GM23338 (cell line): ENCODE measurements at regions not wholly inside any gene's neighbourhood (a gene's known extent, or its start where the extent isn't known, plus 50 kb on each side); places are given as distances from the start of the nearest gene placed in this dataset.
A peak's percentile ranks its signal among the peaks of the same experiment; 100 is the strongest.
"Not testable (repeated sequence)": the region's sequence is repeated elsewhere in the genome, so short reads cannot be mapped to it uniquely, and the experiment has no call there.

Source experiments
- ATAC-seq: fragments of 200-7000 bp; cut with Tn5 transposase; 3 replicates; pipeline ENCODE4 v1.9.1; 2020
- DNase-seq: peaks from one replicate; pipeline ENCODE4 v3.0.0-alpha.2; 2015; ENCODE audit warnings: low spot score
- H2AFZ ChIP-seq: fragments of 200-600 bp; sonication (generic); 2 replicates; pipeline ENCODE4 v1.8.0; 2016; ENCODE audit warnings: antibody characterized with exemption, mild to moderate bottlenecking, moderate library complexity
- H3F3A ChIP-seq: fragments of 200-600 bp; sonication (generic); replicated peaks from 2 replicates; pipeline ENCODE4 v1.8.0; 2017; ENCODE audit warnings: antibody characterized with exemption, mixed run types, low read depth
- H3K27ac ChIP-seq: fragments of 200-600 bp; sonication (generic); 2 replicates; pipeline ENCODE4 v1.6.1; 2016; ENCODE audit warnings: low read depth
- H3K27me3 ChIP-seq: fragments of 200-600 bp; sonication (generic); 2 replicates; pipeline ENCODE4 v1.8.0; 2016; ENCODE audit warnings: mild to moderate bottlenecking, mixed run types, moderate library complexity; ENCODE audit not compliant: insufficient read depth
- H3K36me3 ChIP-seq: fragments of 200-600 bp; sonication (generic); 2 replicates; pipeline ENCODE4 v1.8.0; 2016; ENCODE audit warnings: mild to moderate bottlenecking; ENCODE audit not compliant: insufficient read depth
- H3K4me1 ChIP-seq: fragments of 200-600 bp; sonication (generic); 2 replicates; pipeline ENCODE4 v1.8.0; 2016; ENCODE audit warnings: mild to moderate bottlenecking, moderate library complexity; ENCODE audit not compliant: insufficient read depth
- H3K4me2 ChIP-seq: fragments of 200-600 bp; sonication (generic); 2 replicates; pipeline ENCODE4 v1.7.1; 2017; ENCODE audit warnings: mixed run types
- H3K4me3 ChIP-seq: fragments of 200-600 bp; sonication (generic); 2 replicates; pipeline ENCODE4 v1.6.1; 2016; ENCODE audit warnings: mixed run types
- H3K79me2 ChIP-seq: fragments of 200-600 bp; sonication (generic); replicated peaks from 2 replicates; pipeline ENCODE4 v1.8.0; 2017; ENCODE audit warnings: mild to moderate bottlenecking; ENCODE audit not compliant: insufficient read depth
- H3K9me2 ChIP-seq: fragments of 200-600 bp; sonication (generic); 2 replicates; pipeline ENCODE4 v1.8.0; 2017; ENCODE audit not compliant: insufficient read depth
- H4K20me1 ChIP-seq: fragments of 200-600 bp; sonication (generic); replicated peaks from 2 replicates; pipeline ENCODE4 v1.8.0; 2017; ENCODE audit warnings: mild to moderate bottlenecking; ENCODE audit not compliant: insufficient read depth
- H3K27ac Mint-ChIP-seq: 2 replicates; pipeline ENCODE4 v1.8.0; 2020; ENCODE audit warnings: inconsistent platforms, mild to moderate bottlenecking, moderate library complexity, mixed read lengths
- H3K27me3 Mint-ChIP-seq: 3 replicates; pipeline ENCODE4 v1.8.0; 2022; ENCODE audit warnings: low read depth, mild to moderate bottlenecking, moderate library complexity, mixed read lengths, inconsistent platforms; ENCODE audit not compliant: insufficient read depth, poor library complexity
- H3K36me3 Mint-ChIP-seq: 3 replicates; pipeline ENCODE4 v1.8.0; 2021; ENCODE audit warnings: low read depth, mild to moderate bottlenecking, inconsistent platforms, moderate library complexity, mixed read lengths
- H3K4me1 Mint-ChIP-seq: 3 replicates; pipeline ENCODE4 v1.8.0; 2020; ENCODE audit warnings: mild to moderate bottlenecking, inconsistent platforms, mixed read lengths
- H3K4me3 Mint-ChIP-seq: 3 replicates; pipeline ENCODE4 v1.8.0; 2021; ENCODE audit warnings: moderate library complexity, mild to moderate bottlenecking, inconsistent platforms, mixed read lengths
- H3K9me3 Mint-ChIP-seq: 3 replicates; pipeline ENCODE4 v1.8.0; 2020; ENCODE audit warnings: moderate library complexity, mild to moderate bottlenecking, inconsistent platforms, mixed read lengths
- CREB1 ChIP-seq: fragments of 250-450 bp; sonication (Bioruptor Pico); IDR thresholded peaks from 2 replicates; pipeline ENCODE4 v1.5.0; 2020; ENCODE audit warnings: low read depth, mild to moderate bottlenecking, moderate library complexity
- EZH2 ChIP-seq: fragments of 200-600 bp; sonication (generic); IDR thresholded peaks from one replicate; pipeline ENCODE4 v1.8.0; 2017; ENCODE audit warnings: antibody characterized with exemption, mild to moderate bottlenecking, low read depth; ENCODE audit not compliant: unreplicated experiment
- POLR2AphosphoS5 ChIP-seq: IDR thresholded peaks from 2 replicates; pipeline ENCODE4 v1.6.1; 2016; ENCODE audit warnings: antibody characterized with exemption, low read depth
- REST ChIP-seq: IDR thresholded peaks from one replicate; pipeline ENCODE4 v1.6.1; 2018; ENCODE audit warnings: antibody characterized with exemption; ENCODE audit not compliant: unreplicated experiment
- ZNF462 ChIP-seq: fragments of 250-450 bp; sonication (Bioruptor Pico); IDR thresholded peaks from 2 replicates; pipeline ENCODE4 v1.5.0; 2020; ENCODE audit warnings: mild to moderate bottlenecking, moderate library complexity

GRCh38 chr2:58336416-58336815, 95.3 kb upstream of the FANCL start (continued):
- no peak for TF ChIP-seq ZNF462 (CRISPR knock-in tag)
- TF ChIP-seq EZH2, result no peak
- TF ChIP-seq REST, result no peak

DNA sequence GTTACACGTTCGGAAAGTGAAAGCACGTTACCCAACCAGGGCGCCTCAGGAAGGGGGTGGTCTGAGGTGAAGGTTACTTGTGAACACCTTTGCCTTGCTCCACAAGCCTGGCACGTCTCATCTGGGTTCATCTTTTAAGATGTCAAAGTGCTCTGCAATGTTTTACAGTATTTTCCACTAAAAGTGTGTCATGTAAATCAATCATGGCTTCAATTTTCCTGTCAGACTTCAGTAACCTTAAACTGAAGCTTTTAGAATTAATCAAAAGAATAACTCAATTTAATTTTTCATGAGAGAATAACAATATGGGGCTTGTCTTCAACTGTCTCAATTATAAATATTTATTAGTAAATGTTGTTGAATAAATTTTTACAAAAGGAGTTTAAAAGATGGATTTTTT, 93.3 kb upstream of the FANCL start:
- no peak for TF ChIP-seq POLR2AphosphoS5
- no peak for TF ChIP-seq CREB1 (CRISPR knock-in tag)
- TF ChIP-seq REST, result no peak
- Mint-ChIP-seq H3K36me3 (no peaks in the 10 kb centered on the region), H3K27me3 (peaks cover 2% of the 10 kb centered on the region), H3K4me1 (peaks cover 13% of the 10 kb centered on the region), H3K27ac (no peak overlapping the region), H3K9me3 (no peaks in the 10 kb centered on the region), H3K4me3 (no peak overlapping the region)
- H3K9me2 ChIP-seq, result no peaks in the 10 kb centered on the region
- DNase-seq (no peak), ATAC-seq (no peak)
- H3K4me1 ChIP-seq, result peaks cover 10% of the 10 kb centered on the region
- no peaks in the 10 kb centered on the region for H3K79me2 ChIP-seq
- H3K27me3 ChIP-seq, result no peaks in the 10 kb centered on the region
- no peak overlapping the region for H3K27ac ChIP-seq
- H3K36me3 ChIP-seq, result no peaks in the 10 kb centered on the region
- H3F3A ChIP-seq, result no peaks in the 10 kb centered on the region
- no peak overlapping the region for H3K4me2 ChIP-seq
- H3K4me3 ChIP-seq, result no peak overlapping the region
- no peak overlapping the region for H2AFZ ChIP-seq
- no peaks in the 10 kb centered on the region for H4K20me1 ChIP-seq

DNA sequence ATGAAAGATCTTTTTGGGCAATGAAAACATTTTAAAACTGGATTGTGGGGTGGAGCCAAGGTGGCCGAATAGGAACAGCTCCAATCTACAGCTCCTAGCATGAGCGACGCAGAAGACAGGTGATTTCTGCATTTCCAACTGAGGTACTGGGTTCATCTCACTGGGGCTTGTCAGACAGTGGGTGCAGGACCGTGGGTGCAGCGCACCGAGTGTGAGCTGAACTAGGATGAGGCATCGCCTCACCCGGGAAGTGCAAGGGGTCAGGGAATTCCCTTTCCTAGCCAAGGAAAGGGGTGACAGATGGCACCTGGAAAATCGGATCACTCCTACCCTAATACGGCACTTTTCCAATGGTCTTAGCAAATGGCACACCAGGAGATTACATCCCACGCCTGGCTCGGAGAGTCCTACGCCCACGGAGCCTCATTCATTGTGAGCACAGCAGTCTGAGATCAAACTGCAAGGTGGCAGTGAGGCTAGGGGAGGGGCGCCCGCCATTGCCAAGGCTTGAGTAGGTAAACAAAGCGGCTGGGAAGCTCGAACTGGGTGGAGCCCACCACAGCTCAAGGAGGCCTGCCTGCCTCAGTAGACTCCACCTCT, 84.3 kb upstream of the FANCL start:
- not testable (repeated sequence) for H3K27ac Mint-ChIP-seq, H4K20me1 ChIP-seq, H3K27ac ChIP-seq, H3K9me2 ChIP-seq, H3K4me3 Mint-ChIP-seq, H3K4me1 ChIP-seq, H3K79me2 ChIP-seq, H3K4me1 Mint-ChIP-seq, H3K27me3 Mint-ChIP-seq, ATAC-seq, H3K36me3 Mint-ChIP-seq, H3K4me2 ChIP-seq, H3K9me3 Mint-ChIP-seq, DNase-seq, H3K27me3 ChIP-seq, H3K36me3 ChIP-seq, H3K4me3 ChIP-seq, H3F3A ChIP-seq
- H2AFZ ChIP-seq, result peak overlapping the region; percentile 63
